SIG-M5 treated with dmso at 0.1 percent for 504 hours (cell line): ENCODE measurements at regions not wholly inside any gene's neighbourhood (a gene's known extent, or its start where the extent isn't known, plus 50 kb on each side); places are given as distances from the start of the nearest gene placed in this dataset.

ENCODE experiments used
- DNase-seq: peaks from one replicate; lab custom pipeline; 2025; ENCODE audit not compliant: unreplicated experiment; lab: John Stamatoyannopoulos, UW

DNA sequence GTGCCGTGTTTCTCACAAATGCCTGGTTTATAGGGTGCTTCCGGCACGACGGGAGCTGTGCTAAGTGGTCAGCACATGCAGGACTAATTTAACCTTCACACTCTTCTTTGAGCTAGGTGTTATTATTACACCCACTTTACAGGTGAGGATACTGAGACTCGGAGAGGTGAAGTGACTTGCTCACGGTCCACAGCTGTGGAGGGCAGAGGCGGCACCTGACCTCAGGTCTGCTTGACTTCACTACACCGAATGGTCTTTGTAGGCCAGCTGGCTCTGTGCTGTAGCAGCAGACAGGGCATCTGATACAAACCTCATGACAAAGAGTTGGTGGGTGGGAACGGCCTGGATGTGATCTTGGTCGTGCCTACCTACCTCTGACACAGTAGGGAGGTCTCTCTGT, 102.0 kb upstream of the BOD1 start:
- DNase-seq = no peak

DNA sequence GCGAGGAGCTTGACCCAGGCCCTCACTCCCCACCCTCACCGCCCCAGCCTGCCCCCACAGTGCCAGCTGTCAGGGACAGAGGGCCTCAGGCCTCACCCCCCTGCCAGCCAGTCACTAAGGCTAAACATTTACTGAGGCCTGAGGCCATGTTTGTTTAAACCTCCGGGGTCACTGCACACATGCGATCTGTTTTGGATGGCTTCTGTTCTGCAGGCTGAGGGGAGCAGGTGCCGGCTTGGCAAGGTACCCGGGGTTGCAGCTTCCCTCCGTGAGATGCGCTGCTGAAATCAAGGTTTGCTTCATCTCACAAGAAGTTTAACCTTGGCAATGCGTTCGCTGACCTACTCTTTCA, 103.3 kb upstream of the BOD1 start:
- DNase-seq = peak; percentile 9

DNA sequence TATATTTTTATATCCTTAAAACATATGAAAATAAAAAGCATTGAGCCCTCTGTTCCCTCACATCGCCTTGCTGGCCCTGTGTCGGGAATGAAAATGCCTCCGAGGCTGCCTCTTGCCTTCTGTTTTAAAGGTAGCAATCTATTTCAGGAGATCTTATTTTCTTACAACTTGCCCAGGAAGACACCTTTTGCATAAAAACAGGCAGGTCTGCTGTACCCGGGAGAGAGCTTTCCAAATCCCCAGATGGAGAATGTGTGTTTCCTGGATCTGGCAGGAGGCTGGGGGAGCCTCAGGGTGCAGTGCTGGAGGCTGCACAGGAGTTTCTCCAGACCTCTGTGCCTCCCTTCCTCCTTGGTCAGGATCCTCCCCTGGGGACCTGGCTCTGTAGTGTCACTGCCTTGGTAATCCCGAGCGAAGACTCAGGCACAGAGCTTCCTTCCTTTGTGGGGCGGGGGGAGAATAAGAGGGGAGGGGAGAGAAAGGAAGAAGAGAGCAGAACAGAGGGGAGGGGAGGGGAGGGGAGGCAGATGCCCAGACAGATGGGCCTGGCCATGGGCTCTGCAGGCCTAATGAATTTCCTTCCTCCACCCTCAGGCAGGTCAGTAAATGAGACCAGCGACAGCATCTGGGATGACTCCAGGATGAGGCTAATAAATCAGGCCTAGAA, 104.0 kb upstream of the BOD1 start:
- DNase-seq = no peak

DNA sequence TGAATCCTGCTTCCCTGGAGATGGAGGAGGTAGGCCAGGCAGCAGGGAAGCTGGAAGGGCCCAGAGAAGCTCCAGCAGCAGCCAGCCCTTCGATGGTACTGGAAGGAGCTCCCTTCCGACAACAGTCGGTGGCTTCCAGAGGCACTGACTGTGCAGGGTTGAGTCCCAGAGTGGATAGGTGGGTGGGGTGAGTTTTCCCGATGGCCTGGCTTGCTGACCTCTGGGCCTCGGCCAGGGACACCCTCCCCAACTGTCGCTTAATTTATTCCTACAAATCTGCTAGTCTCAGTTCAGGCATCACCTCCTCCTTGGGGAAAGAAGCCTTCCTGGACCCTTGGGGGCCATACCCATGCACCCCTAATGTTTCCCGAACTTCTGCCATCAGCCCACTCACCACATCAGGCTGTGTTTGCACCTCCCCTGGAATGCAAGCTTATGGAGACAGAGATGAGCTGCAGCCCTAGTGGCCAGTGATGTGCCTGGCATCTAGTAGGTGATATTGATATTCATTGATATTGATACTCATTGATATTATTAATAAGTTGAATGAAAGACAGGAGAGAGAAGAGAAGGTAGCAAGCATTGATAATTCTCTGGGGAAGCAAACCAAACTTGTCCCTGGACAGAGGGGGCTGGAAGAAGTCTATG, 104.6 kb upstream of the BOD1 start:
- no peak for DNase-seq

DNA sequence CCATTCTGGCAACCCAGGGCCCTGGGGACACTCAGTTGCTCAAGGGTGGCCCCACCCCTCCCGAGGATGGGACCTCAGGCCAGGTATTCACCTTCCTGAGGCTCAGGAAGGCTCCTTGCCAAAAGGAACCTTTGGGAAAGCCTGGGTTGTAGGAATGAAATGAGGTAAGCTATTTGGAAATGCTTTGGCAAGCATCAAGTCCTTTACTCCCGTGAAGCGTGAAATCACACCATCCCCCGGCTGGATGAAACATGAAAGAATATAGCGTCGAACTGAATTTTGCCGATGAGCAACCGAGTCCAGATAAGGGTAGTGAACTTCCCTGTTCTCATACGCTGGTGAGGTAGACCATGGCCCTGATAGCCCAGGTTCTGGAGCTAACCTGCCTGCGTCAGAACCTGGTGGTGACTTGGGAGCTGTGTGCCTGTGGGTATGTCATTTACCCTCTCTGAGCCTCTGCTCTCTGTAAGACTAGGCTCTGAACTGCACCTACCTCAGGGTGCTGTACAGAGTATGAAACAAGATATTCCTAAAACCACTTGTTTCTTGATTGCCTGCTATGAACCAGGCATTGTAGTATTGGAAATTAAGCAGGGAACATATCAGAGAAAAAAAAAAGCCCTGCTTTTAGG, 105.3 kb upstream of the BOD1 start:
- DNase-seq = no peak

DNA sequence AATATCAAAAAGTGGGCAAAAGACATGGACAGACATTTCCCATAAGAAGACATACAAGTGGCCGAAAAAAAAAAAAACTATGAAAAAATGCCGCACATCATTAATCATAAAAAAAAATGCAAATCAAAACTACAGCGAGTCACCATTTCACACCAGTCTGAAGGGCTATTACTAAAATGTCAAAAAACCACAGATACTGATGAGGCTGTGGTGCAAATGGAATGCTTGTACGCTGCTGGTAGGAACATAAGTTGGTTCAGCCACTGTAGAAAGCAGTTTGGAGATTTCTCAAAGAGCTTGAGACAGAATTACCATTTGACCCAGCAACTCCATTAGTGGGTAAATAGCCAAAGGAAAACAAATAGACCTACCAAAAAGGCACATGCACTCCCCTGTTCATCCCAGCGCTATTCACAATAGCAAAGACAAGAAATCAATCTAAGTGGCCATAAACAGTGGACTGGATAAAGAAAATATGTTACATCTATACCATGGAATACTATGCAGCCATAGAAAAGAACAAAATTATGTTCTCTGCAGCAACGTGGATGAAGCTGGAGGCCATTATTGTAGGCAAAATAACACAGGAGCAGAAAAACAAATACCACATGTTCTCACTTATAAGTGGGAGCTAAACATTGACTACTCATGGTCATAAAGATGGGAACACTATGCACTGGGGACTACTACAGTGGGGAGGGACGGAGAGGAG, 110.6 kb upstream of the BOD1 start:
- no peak for DNase-seq

DNA sequence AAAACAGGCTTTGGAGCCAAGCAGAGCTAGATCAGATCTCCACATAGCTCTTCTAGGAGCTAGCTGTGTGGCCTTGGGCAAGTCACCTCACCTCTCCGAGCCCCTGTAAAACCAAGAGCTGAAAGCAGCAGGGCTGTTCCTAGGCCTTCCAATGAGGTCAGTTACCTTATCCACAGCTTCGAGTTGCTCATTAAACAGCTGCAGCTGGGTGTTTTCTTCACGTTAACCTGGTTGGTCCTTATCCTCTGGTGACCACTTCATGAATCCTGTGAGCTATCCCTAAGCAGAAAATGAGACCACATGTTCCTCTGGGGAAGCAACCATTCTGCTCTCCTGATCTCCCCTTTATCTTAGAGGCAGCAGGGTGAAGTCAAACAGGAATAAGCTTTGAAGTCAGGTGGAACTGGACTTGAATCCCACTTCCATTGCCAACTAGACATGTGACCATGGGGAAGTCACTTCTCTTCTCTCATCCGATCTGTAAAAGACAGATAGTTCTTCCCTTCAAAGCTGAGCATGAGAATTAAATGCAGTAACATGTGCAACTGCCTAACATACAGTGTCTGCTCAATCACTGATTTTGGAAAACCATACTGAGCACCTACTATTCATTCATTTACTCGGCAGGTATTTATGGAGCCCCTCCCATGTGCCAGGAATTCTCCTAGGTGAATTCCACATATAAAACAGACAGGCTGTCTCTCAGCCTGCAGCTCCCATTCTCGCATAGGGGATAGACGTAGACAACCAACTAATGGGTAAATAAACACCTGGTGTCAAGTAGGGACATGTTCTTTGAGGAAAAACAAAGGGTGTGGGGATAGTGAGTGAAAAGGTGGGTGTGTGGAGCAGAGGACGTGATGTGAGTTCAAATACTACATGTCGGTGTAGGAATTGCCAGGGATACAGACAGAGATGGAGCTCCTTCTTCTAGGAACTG, 111.7 kb upstream of the BOD1 start:
- DNase-seq = no peak

DNA sequence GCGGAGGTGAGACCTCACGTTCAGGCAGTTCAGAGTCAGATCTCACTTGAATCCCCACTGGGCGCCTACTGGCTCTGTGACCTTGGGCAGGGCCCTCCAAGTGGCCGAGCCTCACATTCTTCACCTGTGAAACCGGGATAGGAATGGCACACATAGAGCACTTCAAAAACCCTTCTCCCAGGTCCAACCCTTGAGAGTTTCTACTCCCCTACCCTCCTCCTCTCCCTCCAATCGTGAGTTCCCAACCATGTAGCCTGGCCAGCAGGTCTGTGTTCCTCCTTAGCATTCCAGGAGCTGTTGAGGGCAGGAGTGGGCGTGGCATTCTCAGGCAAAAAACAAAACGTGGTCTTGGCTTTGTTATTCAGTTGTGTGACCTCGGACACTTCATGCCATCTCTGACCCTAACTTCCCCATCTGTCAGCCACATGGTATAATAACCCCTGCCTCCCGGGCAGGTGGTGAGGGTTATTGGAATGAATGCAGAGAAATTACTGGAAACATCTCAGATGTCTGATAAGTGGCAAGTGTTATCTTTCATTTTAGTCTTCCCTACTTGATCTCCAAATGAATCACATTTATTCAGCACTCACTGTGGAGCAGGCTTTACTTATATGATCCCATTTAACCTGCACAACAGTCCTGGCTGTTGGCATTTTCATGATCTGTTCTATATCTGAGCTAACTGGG, 112.8 kb upstream of the BOD1 start:
- DNase-seq = no peak

DNA sequence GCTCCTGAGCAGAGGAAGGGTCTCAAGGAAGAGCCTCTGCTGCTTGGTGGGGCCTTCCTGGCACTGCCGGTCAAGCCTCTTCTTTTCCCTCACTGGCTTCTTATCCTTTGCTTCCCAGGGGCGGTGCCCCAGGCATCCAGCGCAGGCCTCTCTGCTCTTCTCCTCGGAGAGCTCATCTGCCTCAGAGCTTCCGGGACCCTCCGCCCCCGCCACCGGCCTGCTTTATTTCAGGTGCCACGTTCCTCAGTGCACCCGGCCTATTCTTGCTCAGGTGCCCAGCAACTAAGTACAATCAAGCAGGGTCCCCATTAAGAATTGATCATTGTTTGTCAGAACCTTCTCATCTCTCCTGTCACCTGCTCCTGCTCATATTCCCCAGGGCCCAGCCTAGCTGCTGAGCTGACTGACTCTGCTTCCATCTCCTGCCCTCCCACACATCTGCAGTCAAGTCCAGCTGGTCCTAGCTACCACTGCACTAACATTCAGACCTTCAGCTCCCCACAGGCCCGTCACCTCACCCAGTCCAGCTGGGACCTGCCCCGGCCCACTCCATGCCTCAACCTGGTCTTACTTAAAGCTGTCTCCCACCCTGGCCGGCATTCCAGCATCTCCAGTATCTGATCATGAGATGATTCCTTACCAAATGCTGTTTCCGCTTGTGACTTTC, 114.3 kb upstream of the BOD1 start:
- DNase-seq = no peak

DNA sequence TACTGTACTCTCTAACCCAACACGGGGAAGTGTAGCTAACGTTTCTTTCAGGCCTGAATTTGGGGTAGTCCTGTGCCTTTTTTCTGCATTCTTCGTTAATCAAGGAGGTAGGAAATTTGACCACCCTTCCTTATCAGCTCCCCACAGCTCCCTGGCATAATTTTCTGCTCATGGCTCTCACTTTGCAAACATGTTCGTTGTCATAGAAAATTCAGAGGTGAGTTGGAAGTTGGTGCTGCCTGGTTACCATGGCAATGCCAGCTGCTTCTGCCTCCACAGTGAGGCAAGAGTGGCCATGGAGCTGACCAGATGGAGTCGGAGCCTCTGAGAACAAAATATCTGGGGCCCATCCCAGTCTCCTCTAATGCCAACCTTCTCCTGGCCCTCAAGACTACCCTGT, 116.6 kb upstream of the BOD1 start:
- no peak for DNase-seq

DNA sequence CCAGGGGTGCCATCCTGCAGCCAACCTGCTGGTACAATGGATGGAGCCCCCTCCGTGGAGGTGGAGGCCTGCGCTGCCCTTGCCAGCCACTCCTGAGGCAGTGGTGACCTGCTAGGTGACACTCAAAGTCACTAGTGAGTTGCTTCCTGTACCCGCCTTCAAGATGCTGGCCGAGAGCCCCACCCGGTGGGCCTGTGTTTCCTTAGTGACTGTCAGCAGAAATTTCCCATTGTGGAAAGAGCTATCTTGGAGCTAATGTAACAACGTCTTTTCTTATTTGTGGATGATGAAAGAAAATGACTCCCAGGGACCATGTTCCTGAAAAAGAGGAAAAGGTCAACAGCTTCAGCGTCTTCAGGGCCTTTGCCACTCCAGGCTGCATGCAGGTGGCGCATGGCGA, 117.0 kb upstream of the BOD1 start:
- DNase-seq = no peak

DNA sequence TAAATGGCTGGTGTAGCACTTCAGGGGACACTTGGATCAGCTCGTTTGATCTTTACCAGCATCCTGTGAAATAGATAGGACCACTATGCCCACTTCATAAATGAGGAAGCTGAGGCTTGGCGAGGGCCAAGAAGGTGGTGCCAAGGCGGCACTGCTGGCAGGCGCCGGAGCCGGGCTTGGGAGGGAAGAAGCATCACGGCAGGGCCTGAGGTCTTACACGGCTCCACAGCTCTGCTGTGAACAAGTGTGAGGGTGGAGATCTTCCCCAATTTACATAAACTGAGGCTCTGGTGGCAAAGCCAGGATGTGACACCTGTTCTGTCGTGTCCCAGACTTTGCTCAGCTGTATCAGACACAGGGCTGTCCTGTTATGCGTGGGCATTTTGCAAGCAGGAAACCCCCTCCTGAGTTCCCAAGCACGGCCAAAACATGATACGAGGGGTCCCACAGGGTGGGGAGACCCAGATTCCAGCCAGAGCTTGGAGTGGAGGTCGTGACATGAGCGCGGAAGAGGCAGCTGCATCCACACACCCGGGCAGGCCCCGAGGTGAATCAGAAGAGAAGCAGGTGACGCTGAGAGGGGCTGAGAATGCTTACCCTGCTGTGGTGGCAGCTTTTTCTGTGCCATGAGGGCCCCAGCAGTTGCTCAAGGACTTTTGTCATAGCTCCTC, 117.5 kb upstream of the BOD1 start:
- no peak for DNase-seq

DNA sequence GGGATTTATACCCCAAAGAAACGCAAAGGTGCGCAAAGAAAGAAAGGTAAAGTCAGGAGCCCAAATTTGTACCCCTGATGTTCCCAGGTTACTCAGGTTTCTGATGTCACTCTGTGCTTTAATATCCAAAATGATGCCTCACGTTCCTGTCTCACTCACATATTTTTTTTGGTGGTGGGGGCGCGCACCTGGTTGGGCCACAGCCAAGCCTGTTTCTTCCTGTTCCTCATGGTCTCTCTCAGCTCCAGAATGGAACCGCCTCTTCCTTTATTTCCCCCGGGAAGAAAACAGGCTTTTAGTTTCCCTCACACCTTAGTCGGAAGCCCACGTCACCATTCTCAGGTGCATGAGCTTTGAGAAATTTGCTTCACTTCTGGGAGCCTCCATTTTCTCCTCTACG, 118.3 kb upstream of the BOD1 start:
- DNase-seq = no peak

DNA sequence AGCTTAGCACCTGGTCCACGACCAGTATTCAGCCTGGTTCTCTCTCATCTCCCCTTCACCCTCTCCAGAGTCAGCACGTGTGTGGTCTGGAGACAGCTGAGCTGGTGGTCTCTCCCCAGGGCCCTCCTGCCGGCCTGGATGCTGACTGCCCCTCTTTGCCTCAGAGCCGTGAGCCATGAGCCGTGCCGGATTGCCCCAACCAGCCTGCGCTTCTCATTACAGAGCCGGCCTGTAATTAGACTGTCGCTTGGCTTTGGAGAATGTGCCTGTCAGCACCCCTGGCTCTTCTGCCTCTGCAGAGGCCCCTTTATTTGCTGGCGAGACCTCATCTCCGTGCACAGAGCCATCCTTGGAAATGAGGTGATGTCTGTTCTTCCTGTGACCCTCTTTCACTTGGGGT, 118.7 kb upstream of the BOD1 start:
- no peak for DNase-seq

DNA sequence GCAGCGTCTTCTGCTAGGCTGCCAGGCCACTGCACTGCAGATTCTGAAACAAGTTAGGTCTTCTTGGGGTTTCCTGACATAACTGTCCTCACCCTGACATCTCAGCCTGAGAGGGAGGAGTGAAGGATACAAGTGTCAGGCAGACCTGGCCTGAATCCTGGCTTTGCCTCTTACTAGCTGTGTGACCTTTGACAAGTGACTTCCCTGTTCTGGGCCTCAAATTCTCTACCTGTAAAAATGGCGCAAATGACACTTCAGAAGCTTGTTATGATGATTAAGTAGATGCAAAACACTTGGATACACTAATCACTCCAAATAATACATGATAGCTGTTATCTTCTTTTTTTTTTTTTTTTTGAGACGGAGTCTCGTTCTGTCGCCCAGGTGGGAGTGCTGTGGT, 119.2 kb upstream of the BOD1 start:
- DNase-seq = no peak

DNA sequence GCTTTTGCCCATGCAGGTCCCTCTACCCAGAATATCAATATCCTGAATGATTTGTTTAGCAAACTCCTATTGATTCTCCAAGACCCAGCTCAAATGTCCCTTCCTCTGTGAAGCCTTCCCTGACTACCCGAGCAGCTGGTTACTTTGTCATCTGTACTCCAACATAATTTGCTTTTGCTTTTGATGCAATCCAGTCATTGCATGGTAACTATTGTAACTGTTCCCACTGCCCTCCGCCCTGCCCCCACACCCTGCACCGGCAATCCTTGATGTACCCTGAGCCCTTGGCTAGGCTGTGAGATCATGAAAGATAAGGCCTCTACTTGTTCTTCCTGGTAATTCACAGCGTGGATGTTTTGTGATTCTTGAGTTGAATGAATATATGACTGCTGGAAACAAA, 119.9 kb upstream of the BOD1 start:
- no peak for DNase-seq

DNA sequence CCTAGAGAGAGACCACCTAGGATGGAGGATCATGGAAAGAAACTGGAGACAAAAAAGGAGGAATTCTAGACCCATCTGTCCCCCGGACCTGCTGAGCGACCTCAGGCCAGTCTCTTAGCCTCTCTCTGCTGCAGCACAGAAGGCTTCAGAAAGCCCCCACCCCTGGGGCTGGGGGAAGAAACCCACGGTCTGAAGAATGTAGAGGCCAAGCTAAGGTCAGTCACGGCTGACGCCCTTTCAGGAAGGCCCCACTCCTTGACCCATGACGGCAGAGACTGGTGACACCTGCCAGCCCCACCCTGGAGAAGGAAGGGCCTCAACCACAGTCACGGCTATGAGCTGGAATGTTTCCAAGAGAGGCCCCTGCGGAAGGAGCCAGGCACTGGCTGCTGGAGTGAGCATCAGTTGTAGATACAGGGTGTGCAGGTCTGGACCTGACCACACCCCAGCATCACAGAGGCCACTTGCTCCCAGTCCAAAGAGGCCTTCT, 120.5 kb upstream of the BOD1 start:
- no peak for DNase-seq

DNA sequence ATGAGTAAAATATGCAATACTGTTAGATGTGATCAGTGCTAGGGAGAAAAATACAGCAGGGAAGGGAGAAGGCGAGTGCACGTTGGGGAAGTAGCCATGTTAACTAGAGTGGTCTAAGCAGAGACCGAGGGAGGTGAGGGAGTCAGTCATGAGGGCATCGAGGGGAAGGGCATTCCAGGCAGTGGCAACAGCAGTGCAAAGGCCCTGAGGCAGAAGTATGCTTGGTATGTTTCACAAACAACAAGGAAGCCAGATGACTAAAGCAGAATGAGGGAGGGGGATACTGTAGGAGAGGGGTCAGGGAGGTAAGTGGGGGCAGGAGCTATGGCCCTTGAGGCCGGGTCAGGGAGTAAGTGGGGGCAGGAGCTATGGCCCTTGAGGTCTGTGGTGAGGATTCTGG, 123.3 kb upstream of the BOD1 start:
- no peak for DNase-seq

DNA sequence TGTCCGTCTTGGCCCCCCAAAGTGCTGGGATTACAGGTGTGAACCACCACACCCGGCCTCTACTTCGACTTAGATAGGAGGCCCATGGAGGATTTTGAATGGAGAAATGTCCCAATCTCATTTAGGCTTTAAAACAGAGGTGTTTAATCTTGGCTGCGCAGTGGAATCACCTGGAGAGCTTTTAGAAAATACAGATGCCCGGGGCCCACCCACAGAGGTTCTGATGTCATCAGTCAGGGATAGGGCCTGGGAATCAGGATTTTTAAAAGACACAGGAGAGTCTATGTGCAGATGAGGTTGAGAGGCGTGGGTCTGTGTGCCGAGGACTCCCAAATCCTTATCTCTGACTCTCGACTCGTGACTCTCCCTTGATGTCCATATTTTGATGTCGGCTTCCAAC, 124.0 kb upstream of the BOD1 start:
- no peak for DNase-seq
